ENCODE measurements at regions not wholly inside any gene's neighbourhood (a gene's known extent, or its start where the extent isn't known, plus 50 kb on each side); places are given as distances from the start of the nearest gene placed in this dataset.
"Not testable (repeated sequence)": the region's sequence is repeated elsewhere in the genome, so short reads cannot be mapped to it uniquely, and the experiment has no call there.

- Histone ChIP-seq H3K27ac (ENCODE audit: low read depth, low read length) (no peak overlapping the region), H3K4me3 (ENCODE audit: low read length) (no peak overlapping the region), H3K27me3 (ENCODE audit: control insufficient read depth, insufficient read depth, low read length, poor library complexity, severe bottlenecking) (no peaks in the 10 kb centered on the region), H3K4me1 (ENCODE audit: control insufficient read depth, insufficient read depth, low read length) (no peaks in the 10 kb centered on the region), H3K9me3 (ENCODE audit: control insufficient read depth, low read length) (no peaks in the 10 kb centered on the region), H3K36me3 (ENCODE audit: control insufficient read depth, insufficient read depth, low read length) (no peaks in the 10 kb centered on the region), H3K9ac (ENCODE audit: extremely low read depth, low read length, poor library complexity, severe bottlenecking) (no peak overlapping the region)
- Mint-ChIP-seq H3K27ac (no peak overlapping the region), H3K4me1 (no peaks in the 10 kb centered on the region), H3K27me3 (ENCODE audit: insufficient read depth) (no peaks in the 10 kb centered on the region), H3K9me3 (no peaks in the 10 kb centered on the region), H3K4me3 (no peak overlapping the region), H3K36me3 (ENCODE audit: low read depth) (no peaks in the 10 kb centered on the region)
- peak; percentile 28 for DNase-seq
- no peak for TF ChIP-seq CTCF (conservative IDR thresholded peaks at IDR 0.05)
- 95 to 98% methylated on average over 18 to 19 of the region's 19 CpGs for WGBS, 2 experiments (ENCODE audit: insufficient coverage in 1 of 2, insufficient read length in 1 of 2)
Measured at GRCh38 chr10:124321433-124322089, 97.2 kb downstream of the OAT start.

- Histone ChIP-seq H3K4me1 (ENCODE audit: control insufficient read depth, insufficient read depth, low read length) (no peaks in the 10 kb centered on the region), H3K4me3 (ENCODE audit: low read length) (no peak overlapping the region), H3K27ac (ENCODE audit: low read depth, low read length) (no peak overlapping the region), H3K27me3 (ENCODE audit: control insufficient read depth, insufficient read depth, low read length, poor library complexity, severe bottlenecking) (no peaks in the 10 kb centered on the region), H3K9ac (ENCODE audit: extremely low read depth, low read length, poor library complexity, severe bottlenecking) (no peak overlapping the region), H3K36me3 (ENCODE audit: control insufficient read depth, insufficient read depth, low read length) (no peaks in the 10 kb centered on the region), H3K9me3 (ENCODE audit: control insufficient read depth, low read length) (no peaks in the 10 kb centered on the region)
- no peak overlapping the region for H3K4me3 Mint-ChIP-seq
- DNase-seq = no peak
- H3K27ac Mint-ChIP-seq = no peak overlapping the region
- H3K36me3 Mint-ChIP-seq (ENCODE audit: low read depth) = no peaks in the 10 kb centered on the region
- 89 to 90% methylated on average over 11 to 15 of the region's 15 CpGs for WGBS, 2 experiments (ENCODE audit: insufficient coverage in 1 of 2, insufficient read length in 1 of 2)
- no peaks in the 10 kb centered on the region for H3K27me3 Mint-ChIP-seq (ENCODE audit: insufficient read depth)
- TF ChIP-seq CTCF (conservative IDR thresholded peaks at IDR 0.05) = no peak
- H3K4me1 Mint-ChIP-seq = no peaks in the 10 kb centered on the region
- no peaks in the 10 kb centered on the region for H3K9me3 Mint-ChIP-seq
Measured at GRCh38 chr10:124320778-124321432, 97.8 kb downstream of the OAT start.

GRCh38 chr10:124319926-124320391 is 98.8 kb downstream of the OAT start:
- WGBS, 2 experiments (ENCODE audit: insufficient coverage in 1 of 2, insufficient read length in 1 of 2) = 52 to 61% methylated on average over 3 of the region's 3 CpGs
- Mint-ChIP-seq H3K9me3 (no peaks in the 10 kb centered on the region), H3K4me1 (no peaks in the 10 kb centered on the region), H3K36me3 (ENCODE audit: low read depth) (no peaks in the 10 kb centered on the region), H3K27me3 (ENCODE audit: insufficient read depth) (no peaks in the 10 kb centered on the region), H3K27ac (no peak overlapping the region), H3K4me3 (no peak overlapping the region)
- peak; percentile 28 for DNase-seq
- Histone ChIP-seq H3K4me3 (ENCODE audit: low read length) (no peak overlapping the region), H3K9ac (ENCODE audit: extremely low read depth, low read length, poor library complexity, severe bottlenecking) (no peak overlapping the region), H3K9me3 (ENCODE audit: control insufficient read depth, low read length) (no peaks in the 10 kb centered on the region), H3K4me1 (ENCODE audit: control insufficient read depth, insufficient read depth, low read length) (no peaks in the 10 kb centered on the region), H3K36me3 (ENCODE audit: control insufficient read depth, insufficient read depth, low read length) (no peaks in the 10 kb centered on the region), H3K27ac (ENCODE audit: low read depth, low read length) (no peak overlapping the region), H3K27me3 (ENCODE audit: control insufficient read depth, insufficient read depth, low read length, poor library complexity, severe bottlenecking) (no peaks in the 10 kb centered on the region)
- TF ChIP-seq CTCF (conservative IDR thresholded peaks at IDR 0.05) = no peak

- not testable (repeated sequence) for H3K27me3 ChIP-seq (ENCODE audit: control insufficient read depth, insufficient read depth, low read length, poor library complexity, severe bottlenecking); H3K9me3 ChIP-seq (ENCODE audit: control insufficient read depth, low read length); H3K9ac ChIP-seq (ENCODE audit: extremely low read depth, low read length, poor library complexity, severe bottlenecking); H3K4me1 ChIP-seq (ENCODE audit: control insufficient read depth, insufficient read depth, low read length); H3K36me3 Mint-ChIP-seq (ENCODE audit: low read depth); H3K27me3 Mint-ChIP-seq (ENCODE audit: insufficient read depth); H3K9me3 Mint-ChIP-seq; DNase-seq; H3K4me1 Mint-ChIP-seq; H3K27ac Mint-ChIP-seq; H3K36me3 ChIP-seq (ENCODE audit: control insufficient read depth, insufficient read depth, low read length); H3K4me3 ChIP-seq (ENCODE audit: low read length); H3K27ac ChIP-seq (ENCODE audit: low read depth, low read length); H3K4me3 Mint-ChIP-seq
Measured at GRCh38 chr10:124319520-124319919, 99.2 kb downstream of the OAT start.
